ENCODE measurements at regions not wholly inside any gene's neighbourhood (a gene's known extent, or its start where the extent isn't known, plus 50 kb on each side); places are given as distances from the start of the nearest gene placed in this dataset.

DNA sequence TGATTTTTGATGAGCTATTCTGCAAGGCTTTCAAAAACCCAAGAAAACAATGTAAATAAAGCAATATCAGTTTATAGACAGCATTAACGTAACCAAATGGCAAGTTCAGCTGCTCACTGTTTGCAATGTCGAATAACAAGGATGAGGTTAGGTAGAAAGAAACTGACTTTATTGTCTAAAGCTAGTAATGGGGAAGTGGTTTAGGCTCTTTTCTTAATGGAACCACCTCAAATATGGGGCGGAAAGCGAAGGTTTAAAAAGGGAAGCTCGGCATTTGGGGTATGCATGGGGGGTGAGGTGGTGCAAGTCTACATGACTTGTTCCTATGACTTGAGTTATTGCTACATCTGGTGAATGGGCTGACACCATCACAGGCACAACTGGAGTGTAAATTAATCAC is 1060.2 kb downstream of the NSUN3 start:
- POLR2A ChIA-PET = no interaction called here
- no peak for DNase-seq

DNA sequence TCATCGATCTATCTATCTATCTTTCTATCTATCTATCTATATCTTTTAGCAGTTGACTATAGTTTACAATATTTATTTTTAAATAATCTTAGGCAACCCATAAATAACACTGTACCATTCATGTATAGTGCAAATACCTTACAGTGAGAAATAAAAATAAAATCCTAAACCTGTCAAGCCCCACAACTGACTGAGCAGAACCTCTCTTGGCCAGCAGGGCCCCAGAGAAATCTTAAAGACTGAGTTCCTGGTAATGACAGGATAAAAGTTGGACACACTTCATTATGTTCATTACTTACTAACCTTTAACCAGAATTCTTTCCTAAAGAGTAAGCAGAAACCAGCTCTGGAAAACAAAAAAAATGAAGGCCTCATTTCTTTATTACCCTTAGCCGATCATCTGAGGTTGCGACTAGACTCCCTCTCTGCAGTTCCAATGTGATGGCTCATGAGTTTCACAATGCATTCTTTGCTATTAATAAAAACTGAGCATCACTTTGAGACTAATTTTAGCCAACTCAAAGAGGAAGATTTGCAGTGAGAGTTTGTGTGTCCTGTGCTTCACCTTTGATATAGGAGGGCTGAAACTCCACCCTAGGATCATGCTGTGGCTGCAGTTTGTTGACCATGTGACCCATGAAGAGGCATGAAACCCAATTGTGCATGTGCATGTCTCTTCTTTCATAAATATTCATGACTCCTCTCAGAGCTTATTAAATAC is 1072.0 kb downstream of the NSUN3 start:
- H3K9me3 Mint-ChIP-seq = peaks cover 3% of the 10 kb centered on the region
- H3K36me3 Mint-ChIP-seq = no peaks in the 10 kb centered on the region
- H3K4me1 Mint-ChIP-seq = no peaks in the 10 kb centered on the region
- DNase-seq (no peak), ATAC-seq (ENCODE audit: low read depth) (no peak)
- no peak overlapping the region for H3K27ac Mint-ChIP-seq
- H3K4me3 Mint-ChIP-seq = no peak overlapping the region
- H3K27me3 Mint-ChIP-seq = no peaks in the 10 kb centered on the region
- POLR2A ChIA-PET = no interaction called here

More for the DNA sequence above, 1060.2 kb downstream of the NSUN3 start:
- Mint-ChIP-seq H3K4me1 (no peaks in the 10 kb centered on the region), H3K27ac (no peak overlapping the region), H3K27me3 (no peaks in the 10 kb centered on the region), H3K9me3 (peaks cover 4% of the 10 kb centered on the region), H3K36me3 (no peaks in the 10 kb centered on the region), H3K4me3 (no peak overlapping the region)
- ATAC-seq (ENCODE audit: low read depth) = no peak

DNA sequence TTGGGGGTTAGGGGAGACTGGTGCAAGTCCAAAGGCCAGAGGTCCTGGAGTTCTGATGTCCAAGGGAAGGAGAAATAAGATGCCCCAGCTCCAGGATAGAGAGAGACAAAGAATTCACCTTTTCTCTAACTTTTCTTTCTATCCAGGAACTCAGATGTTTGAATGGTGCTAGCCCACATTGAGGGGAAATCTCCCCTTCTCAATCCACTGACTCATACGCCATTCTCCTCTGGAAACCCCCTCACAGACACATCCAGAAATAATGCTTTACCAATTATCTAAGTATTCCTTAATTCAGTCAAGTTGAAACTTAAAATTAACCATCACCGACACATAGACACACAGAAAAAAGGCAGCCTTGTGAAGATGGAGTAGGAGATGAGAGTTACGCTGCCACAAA is 1085.2 kb downstream of the NSUN3 start:
- peaks cover 1% of the 10 kb centered on the region for H3K9me3 Mint-ChIP-seq
- H3K27me3 Mint-ChIP-seq = no peaks in the 10 kb centered on the region
- H3K36me3 Mint-ChIP-seq = no peaks in the 10 kb centered on the region
- H3K4me3 Mint-ChIP-seq = no peak overlapping the region
- ATAC-seq (ENCODE audit: low read depth) (no peak), DNase-seq (no peak)
- POLR2A ChIA-PET = no interaction called here
- H3K27ac Mint-ChIP-seq = no peak overlapping the region
- H3K4me1 Mint-ChIP-seq = no peaks in the 10 kb centered on the region

DNA sequence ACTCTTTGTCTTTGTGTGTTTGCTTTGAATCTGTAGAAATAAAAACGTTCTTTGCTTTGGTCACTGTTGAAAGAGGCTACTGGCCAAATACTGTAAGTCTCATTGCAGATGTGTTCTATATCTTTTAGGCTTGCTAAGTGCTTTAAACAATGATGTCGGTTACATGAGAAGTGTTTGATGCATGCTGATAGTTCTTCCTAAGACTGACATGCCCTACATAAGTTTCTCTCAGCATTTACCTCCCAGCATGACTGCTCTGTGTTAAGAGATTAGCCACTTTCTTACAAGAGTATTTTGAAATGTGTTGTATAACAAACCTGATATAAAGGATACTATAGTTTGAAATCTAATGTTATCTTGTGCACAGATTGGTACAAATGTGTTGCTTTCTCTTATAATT is 1088.7 kb downstream of the NSUN3 start:
- H3K9me3 Mint-ChIP-seq = peaks cover 3% of the 10 kb centered on the region
- no peak for DNase-seq
- no peaks in the 10 kb centered on the region for H3K4me1 Mint-ChIP-seq
- H3K27me3 Mint-ChIP-seq = no peaks in the 10 kb centered on the region
- no peaks in the 10 kb centered on the region for H3K36me3 Mint-ChIP-seq
- ATAC-seq (ENCODE audit: low read depth) = no peak
- POLR2A ChIA-PET = no interaction called here
- no peak overlapping the region for H3K4me3 Mint-ChIP-seq
- H3K27ac Mint-ChIP-seq = no peak overlapping the region

DNA sequence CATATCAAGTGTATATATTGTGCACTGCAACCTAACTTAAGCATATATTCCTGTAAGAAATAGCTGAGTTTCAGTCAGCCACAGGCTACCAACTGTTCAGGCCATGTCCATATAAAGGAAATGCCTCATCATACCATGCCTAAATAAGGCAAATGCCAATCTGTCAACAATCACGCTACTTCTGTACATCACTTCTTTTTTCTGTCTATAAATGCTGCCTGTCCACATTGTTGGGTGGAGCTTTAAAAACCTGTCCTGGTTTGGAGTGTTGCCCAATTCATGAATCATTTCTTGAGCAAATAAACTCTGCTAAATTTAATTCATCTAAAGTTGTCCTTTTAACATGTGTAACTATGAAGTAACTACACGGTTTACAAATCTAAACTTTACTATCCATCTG is 1091.9 kb downstream of the NSUN3 start:
- no peaks in the 10 kb centered on the region for H3K4me1 Mint-ChIP-seq
- no peak for DNase-seq
- POLR2A ChIA-PET = no interaction called here
- no peaks in the 10 kb centered on the region for H3K36me3 Mint-ChIP-seq
- ATAC-seq (ENCODE audit: low read depth) = no peak
- no peak overlapping the region for H3K4me3 Mint-ChIP-seq
- H3K9me3 Mint-ChIP-seq = peaks cover 6% of the 10 kb centered on the region
- no peaks in the 10 kb centered on the region for H3K27me3 Mint-ChIP-seq
- H3K27ac Mint-ChIP-seq = no peak overlapping the region

DNA sequence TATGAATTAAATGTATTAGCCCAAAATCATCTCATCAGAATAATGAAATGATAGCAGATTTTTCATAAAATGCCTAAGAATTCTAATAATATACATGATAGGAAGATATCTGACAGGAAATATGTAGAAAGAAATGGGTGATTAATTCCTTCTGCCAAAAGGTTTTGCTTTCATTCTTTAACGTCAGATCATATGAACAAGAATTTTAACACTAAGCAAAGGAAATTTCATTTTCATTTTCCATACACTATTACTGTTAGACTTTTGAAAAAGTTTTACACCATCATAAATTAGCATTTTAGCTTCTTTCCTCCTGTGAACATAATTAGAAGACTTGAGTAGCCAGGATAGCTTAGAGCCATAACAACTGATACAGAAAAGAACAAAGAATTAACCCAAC is 1099.9 kb downstream of the NSUN3 start:
- DNase-seq (no peak), ATAC-seq (ENCODE audit: low read depth) (no peak)
- no peak overlapping the region for H3K4me3 Mint-ChIP-seq
- H3K27me3 Mint-ChIP-seq = no peaks in the 10 kb centered on the region
- no peak overlapping the region for H3K27ac Mint-ChIP-seq
- H3K4me1 Mint-ChIP-seq = no peaks in the 10 kb centered on the region
- no peaks in the 10 kb centered on the region for H3K9me3 Mint-ChIP-seq
- no peaks in the 10 kb centered on the region for H3K36me3 Mint-ChIP-seq
- POLR2A ChIA-PET = no interaction called here

DNA sequence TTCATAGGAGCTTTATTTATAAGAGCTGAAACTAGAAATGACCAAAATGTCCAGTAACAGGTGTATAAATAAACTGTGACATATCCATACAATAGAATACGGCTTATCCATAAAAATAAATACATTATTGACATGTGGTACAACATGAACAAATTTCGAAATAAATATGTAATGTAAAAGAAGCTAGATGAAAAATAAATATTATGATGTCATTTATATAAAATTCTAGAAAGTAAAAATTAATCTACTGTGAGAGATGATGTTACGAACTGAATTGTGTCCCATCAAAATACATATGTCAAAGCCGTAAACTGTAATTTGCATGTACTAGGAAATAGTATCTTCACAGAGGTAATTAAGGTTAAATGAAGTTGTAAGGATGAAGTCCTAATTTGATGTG is 1104.9 kb downstream of the NSUN3 start:
- Mint-ChIP-seq H3K4me3 (no peak overlapping the region), H3K36me3 (no peaks in the 10 kb centered on the region), H3K4me1 (no peaks in the 10 kb centered on the region), H3K27ac (no peak overlapping the region), H3K9me3 (peaks cover 2% of the 10 kb centered on the region), H3K27me3 (no peaks in the 10 kb centered on the region)
- DNase-seq = no peak
- ATAC-seq (ENCODE audit: low read depth) = no peak
- POLR2A ChIA-PET = no interaction called here

DNA sequence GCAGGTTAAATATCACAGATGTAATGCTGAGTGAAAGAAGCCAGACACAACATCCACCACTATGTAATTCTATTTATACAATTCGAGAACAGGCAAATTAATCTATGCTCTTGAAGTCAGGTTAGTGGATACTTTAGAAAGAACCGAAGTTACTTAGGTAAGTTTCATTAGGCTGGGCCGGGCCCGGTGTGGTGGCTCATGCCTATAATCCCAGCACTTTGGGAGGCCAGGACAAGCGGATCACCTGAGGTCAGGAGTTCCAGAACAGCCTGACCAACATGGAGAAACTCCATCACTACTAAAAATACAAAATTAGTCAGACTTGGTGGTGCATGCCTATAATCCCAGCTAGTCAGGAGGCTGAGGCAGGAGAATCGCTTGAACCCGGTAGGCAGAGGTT is 1105.7 kb downstream of the NSUN3 start:
- no peaks in the 10 kb centered on the region for H3K27me3 Mint-ChIP-seq
- peaks cover 2% of the 10 kb centered on the region for H3K9me3 Mint-ChIP-seq
- H3K4me1 Mint-ChIP-seq = no peaks in the 10 kb centered on the region
- ATAC-seq (ENCODE audit: low read depth) (no peak), DNase-seq (no peak)
- no peak overlapping the region for H3K4me3 Mint-ChIP-seq
- POLR2A ChIA-PET = no interaction called here
- no peak overlapping the region for H3K27ac Mint-ChIP-seq
- H3K36me3 Mint-ChIP-seq = no peaks in the 10 kb centered on the region

DNA sequence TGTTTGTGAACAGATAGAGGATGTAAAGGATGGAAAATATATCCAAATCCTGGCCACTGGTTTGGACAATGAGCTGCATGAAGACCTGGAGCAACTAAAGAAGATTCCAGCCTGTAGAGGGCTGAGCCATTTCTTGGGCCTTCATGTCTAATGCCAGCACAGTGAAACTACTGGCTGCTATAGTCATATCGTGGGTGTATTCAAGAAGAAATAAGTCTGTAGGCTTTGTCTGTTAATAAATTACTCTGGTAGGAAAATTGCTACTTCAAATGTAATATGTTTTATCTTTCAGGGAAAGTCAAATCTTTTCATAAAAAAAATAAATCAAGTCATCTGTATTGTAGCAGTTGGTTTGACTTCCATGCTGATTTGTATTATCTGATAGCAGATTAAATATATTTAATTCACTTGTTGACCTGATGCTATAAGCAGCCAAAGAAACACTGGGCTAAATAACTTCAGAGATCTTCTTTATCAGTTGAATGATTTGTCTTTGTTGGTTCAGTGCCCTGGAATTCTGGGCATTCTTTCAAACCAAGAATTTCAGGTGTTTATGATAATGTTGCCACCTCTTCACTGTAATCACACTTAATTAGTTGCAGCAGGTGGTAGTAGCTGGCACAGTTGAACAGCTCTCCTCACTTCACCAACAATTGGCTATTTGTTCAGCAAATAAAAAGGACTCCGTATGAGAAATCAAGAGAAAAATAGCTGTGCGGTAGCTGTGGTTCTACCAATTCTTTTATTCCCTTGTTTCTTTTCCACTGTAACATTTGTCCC is 1109.5 kb downstream of the NSUN3 start:
- no peak for DNase-seq

DNA sequence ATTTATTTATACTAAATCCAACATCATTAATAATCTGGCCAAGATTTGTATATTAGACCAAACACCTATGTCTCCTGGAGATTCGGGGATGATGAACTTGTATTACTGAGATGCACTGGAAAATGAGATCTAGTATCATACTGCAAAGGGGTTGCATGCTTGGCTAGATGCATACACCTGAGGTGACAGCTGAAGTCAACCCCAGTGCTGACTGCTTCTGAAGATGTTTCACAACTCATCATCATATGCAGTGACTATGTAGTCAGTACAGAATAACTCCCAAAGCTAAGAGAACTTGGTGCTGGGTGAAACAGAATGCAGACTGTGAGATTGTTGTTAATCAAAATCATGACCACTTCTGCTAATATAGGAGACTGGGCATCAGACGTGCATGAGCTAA is 1114.2 kb downstream of the NSUN3 start:
- POLR2A ChIA-PET = no interaction called here
- no peaks in the 10 kb centered on the region for H3K9me3 Mint-ChIP-seq
- no peak for ATAC-seq (ENCODE audit: low read depth)
- H3K27me3 Mint-ChIP-seq = no peaks in the 10 kb centered on the region
- no peaks in the 10 kb centered on the region for H3K4me1 Mint-ChIP-seq
- H3K4me3 Mint-ChIP-seq = no peak overlapping the region
- no peaks in the 10 kb centered on the region for H3K36me3 Mint-ChIP-seq
- no peak overlapping the region for H3K27ac Mint-ChIP-seq
- DNase-seq = no peak

More for the DNA sequence above, 1109.5 kb downstream of the NSUN3 start:
- Mint-ChIP-seq H3K27me3 (no peaks in the 10 kb centered on the region), H3K36me3 (no peaks in the 10 kb centered on the region), H3K4me3 (no peak overlapping the region), H3K4me1 (no peaks in the 10 kb centered on the region), H3K27ac (no peak overlapping the region), H3K9me3 (peaks cover 2% of the 10 kb centered on the region)
- POLR2A ChIA-PET = no interaction called here
- no peak for ATAC-seq (ENCODE audit: low read depth)

DNA sequence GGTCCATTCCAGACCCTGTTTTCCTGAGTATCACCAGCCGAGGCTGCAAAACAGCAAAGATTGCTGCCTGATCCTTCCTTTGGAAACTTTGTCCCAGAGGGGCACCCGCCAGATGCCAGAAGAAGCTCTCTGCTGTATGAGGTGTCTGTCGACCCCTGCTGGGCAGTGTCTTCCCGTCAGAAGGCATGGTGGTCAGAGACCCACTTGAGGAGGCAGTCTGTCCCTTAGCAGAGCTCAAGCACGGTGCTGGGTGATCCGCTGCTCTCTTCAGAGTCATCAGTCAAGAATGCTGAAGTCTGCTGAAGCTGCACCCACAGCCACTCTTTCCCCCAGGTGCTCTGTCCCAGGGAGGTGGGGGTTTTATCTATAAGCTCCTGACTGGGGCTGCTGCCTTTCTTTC is 1121.2 kb downstream of the NSUN3 start:
- Mint-ChIP-seq H3K27ac (no peak overlapping the region), H3K36me3 (no peaks in the 10 kb centered on the region), H3K27me3 (no peaks in the 10 kb centered on the region), H3K4me1 (no peaks in the 10 kb centered on the region), H3K4me3 (no peak overlapping the region), H3K9me3 (peaks cover 2% of the 10 kb centered on the region)
- ATAC-seq (ENCODE audit: low read depth) = no peak
- no peak for DNase-seq
- POLR2A ChIA-PET = no interaction called here

DNA sequence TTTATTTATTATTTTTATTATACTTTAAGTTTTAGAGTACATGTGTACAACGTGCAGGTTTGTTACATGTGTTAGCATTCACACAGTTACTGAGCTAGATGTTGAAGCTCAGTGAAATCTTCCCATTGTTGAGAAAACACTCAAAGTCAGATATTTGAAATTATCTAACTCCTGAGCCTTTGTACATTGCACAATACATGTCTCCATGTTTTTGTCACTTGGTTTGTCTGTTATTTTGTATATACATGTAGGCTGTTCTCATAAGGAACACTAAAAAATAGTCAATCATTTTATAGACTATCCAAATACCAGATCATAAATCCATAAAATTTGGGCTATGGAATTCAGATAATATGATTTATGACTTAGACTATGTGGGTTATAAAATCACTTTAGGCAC is 1126.5 kb downstream of the NSUN3 start:
- no peak for DNase-seq
- ATAC-seq (ENCODE audit: low read depth) = no peak
- Mint-ChIP-seq H3K27me3 (no peaks in the 10 kb centered on the region), H3K4me3 (no peak overlapping the region), H3K27ac (no peak overlapping the region), H3K36me3 (no peaks in the 10 kb centered on the region), H3K9me3 (peaks cover 4% of the 10 kb centered on the region), H3K4me1 (no peaks in the 10 kb centered on the region)
- POLR2A ChIA-PET = no interaction called here

DNA sequence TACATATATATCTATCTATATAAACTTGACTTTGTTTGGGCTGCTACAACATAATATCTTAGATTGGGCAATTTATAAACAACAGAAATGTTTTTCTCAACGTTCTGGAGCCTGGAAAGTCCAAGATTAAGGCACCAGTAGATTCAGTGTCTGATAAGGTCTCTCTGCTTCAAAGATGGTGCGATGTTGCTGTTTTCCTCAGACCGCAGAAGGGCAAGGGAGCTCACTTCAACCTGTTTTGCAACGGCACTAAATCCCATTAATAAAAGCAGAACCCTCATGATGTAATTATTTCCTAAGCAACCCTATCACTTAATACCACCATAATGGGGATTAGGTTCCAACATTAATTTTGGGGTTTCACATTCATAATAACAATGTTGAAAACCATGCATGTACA is 1134.8 kb downstream of the NSUN3 start:
- no peak overlapping the region for H3K4me3 Mint-ChIP-seq
- H3K27ac Mint-ChIP-seq = no peak overlapping the region
- no peaks in the 10 kb centered on the region for H3K4me1 Mint-ChIP-seq
- H3K9me3 Mint-ChIP-seq = peaks cover 4% of the 10 kb centered on the region
- POLR2A ChIA-PET = no interaction called here
- DNase-seq = no peak
- no peaks in the 10 kb centered on the region for H3K36me3 Mint-ChIP-seq
- ATAC-seq (ENCODE audit: low read depth) = no peak
- H3K27me3 Mint-ChIP-seq = no peaks in the 10 kb centered on the region

DNA sequence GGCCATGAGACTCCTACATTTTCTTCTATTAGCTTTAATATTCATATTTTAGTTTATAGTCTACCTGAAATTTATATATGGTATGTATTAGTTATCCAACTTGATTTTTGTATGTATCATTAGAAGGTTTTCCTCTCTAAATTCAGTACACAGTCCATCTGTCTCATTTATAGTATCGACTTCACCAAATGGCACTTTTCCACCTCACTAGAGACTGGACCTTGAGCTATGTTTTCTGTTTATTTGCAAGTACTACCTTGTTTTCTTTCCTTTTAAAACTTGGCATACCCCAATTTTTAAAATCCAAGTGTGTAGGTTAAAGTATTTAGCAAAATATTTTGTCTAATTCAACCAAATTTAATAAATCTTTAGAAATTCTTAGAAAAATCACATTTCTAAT is 1137.5 kb downstream of the NSUN3 start:
- Mint-ChIP-seq H3K4me1 (no peaks in the 10 kb centered on the region), H3K27ac (no peak overlapping the region), H3K36me3 (no peaks in the 10 kb centered on the region), H3K9me3 (peaks cover 9% of the 10 kb centered on the region), H3K4me3 (no peak overlapping the region), H3K27me3 (no peaks in the 10 kb centered on the region)
- POLR2A ChIA-PET = no interaction called here
- DNase-seq (no peak), ATAC-seq (ENCODE audit: low read depth) (no peak)

All from activated naive CD8-positive, alpha-beta T cell treated with anti-CD3 and anti-CD28 coated beads, Interleukin-2, amount 10 ng/mL, durations not matched to agents 7 days and 5 days (primary cell).